ENCODE measurements at regions not wholly inside any gene's neighbourhood (a gene's known extent, or its start where the extent isn't known, plus 50 kb on each side); places are given as distances from the start of the nearest gene placed in this dataset.

DNA sequence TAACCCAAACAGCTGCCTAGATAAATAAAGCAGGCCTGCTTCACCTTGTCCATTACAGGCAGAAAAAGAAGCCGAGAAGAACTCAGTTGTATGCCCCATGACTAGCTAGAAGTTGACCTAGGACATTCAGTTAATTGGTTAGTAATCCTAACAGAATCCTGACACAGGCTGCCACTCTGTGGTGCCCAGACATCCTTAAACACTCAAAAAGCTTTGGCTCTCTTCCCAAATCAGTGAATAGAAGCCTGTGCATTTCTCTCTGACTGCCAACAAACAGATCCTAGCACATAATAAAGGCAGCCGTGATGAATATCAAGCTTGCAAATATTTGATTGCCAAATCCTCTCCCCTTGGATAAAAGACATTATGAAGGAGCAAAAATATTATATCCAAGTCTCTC lies 519.1 kb upstream of the EYS start:
- Histone ChIP-seq H4K20me1 (replicated peaks; ENCODE audit: control insufficient read depth, extremely low read depth, insufficient read depth, low read length) (no peaks in the 10 kb centered on the region), H3K27ac (ENCODE audit: insufficient read depth, low read depth, low read length) (no peak overlapping the region), H3K36me3 (ENCODE audit: control insufficient read depth in 2 of 2, extremely low read depth in 1 of 2, insufficient read depth in 2 of 2, low read length in 2 of 2) (no peaks in the 10 kb centered on the region), H3K27me3 (ENCODE audit: control insufficient read depth in 2 of 2, insufficient read depth in 2 of 2, low read length in 2 of 2) (no peaks in the 10 kb centered on the region), H3K9me1 (replicated peaks; ENCODE audit: control insufficient read depth, extremely low read depth, insufficient read depth, low read length) (no peaks in the 10 kb centered on the region), H3K4me2 (ENCODE audit: insufficient read depth, low read length) (no peak overlapping the region), H2AFZ (ENCODE audit: low read depth, low read length) (no peak overlapping the region), H3K4me1 (ENCODE audit: control insufficient read depth, extremely low read depth, insufficient read depth, low read length) (no peaks in the 10 kb centered on the region), H3K9me3 (replicated peaks; ENCODE audit: control insufficient read depth, insufficient read depth, low read length) (no peaks in the 10 kb centered on the region), H3K79me2 (ENCODE audit: control insufficient read depth, insufficient read depth, low read length) (no peaks in the 10 kb centered on the region), H3K9ac (replicated peaks; ENCODE audit: extremely low read depth, insufficient read depth, low read length) (no peak overlapping the region), H3K4me3 (replicated peaks in 1 of 3; ENCODE audit: insufficient read depth in 1 of 3, low read depth in 1 of 3, low read length in 3 of 3) (no peak overlapping the region)
- BruUV-seq (replicated peaks), result no TSS peak
- dilution Hi-C loops (cut with MboI; ENCODE audit: extremely low pct_ligation_motif_present, low sequenced_read_pairs) (no loop called here), intact Hi-C loops (cut with micrococcal nuclease) (no loop called here)
- POLR2A ChIA-PET, result no interaction called here
- DNase-seq (ENCODE audit: low read depth, low spot score) (no peak), FAIRE-seq (no peak)
- CTCF ChIA-PET, result no interaction called here
- no peak for TF ChIP-seq POLR2A (IDR thresholded peaks at IDR 0.05; ENCODE audit: low read depth, low read length)
- TF ChIP-seq, protein P1, sequence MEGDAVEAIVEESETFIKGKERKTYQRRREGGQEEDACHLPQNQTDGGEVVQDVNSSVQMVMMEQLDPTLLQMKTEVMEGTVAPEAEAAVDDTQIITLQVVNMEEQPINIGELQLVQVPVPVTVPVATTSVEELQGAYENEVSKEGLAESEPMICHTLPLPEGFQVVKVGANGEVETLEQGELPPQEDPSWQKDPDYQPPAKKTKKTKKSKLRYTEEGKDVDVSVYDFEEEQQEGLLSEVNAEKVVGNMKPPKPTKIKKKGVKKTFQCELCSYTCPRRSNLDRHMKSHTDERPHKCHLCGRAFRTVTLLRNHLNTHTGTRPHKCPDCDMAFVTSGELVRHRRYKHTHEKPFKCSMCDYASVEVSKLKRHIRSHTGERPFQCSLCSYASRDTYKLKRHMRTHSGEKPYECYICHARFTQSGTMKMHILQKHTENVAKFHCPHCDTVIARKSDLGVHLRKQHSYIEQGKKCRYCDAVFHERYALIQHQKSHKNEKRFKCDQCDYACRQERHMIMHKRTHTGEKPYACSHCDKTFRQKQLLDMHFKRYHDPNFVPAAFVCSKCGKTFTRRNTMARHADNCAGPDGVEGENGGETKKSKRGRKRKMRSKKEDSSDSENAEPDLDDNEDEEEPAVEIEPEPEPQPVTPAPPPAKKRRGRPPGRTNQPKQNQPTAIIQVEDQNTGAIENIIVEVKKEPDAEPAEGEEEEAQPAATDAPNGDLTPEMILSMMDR (IDR thresholded peaks at IDR 0.05; ENCODE audit: extremely low read depth in 1 of 2, insufficient read depth in 1 of 2, low read depth in 1 of 2, low read length in 2 of 2), result no peak
- no peak for TF ChIP-seq EZH2 (IDR thresholded peaks at IDR 0.05; ENCODE audit: borderline replicate concordance, low read depth, low read length, severe bottlenecking)
- TF ChIP-seq GATA2 (IDR thresholded peaks at IDR 0.05; ENCODE audit: insufficient read depth, insufficient read length, low read depth, low read length), result no peak
- TF ChIP-seq MYC (IDR thresholded peaks at IDR 0.05; ENCODE audit: low read depth, low read length), result no peak

DNA sequence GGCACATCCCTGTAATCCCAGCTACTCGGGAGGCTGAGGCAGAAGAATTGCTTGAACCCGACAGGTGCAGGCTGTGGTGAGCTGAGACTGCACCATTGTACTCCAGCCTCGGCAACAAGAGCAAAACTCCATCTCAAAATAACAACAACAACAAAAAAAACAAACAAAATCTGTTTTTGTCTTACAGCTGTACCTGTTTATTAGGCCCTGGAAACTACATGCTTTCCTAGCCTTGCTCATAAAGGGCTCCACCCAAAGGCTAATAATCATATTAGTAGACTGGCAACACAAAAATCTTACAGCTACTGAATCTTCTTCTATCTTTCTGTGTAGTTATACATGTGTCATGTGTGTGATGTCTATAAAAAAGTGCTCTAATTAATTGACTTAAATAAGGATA lies 503.9 kb upstream of the EYS start:
- CTCF ChIA-PET, result no interaction called here

More for the DNA sequence above, 503.9 kb upstream of the EYS start:
- TF ChIP-seq EZH2 (IDR thresholded peaks at IDR 0.05; ENCODE audit: borderline replicate concordance, low read depth, low read length, severe bottlenecking), result no peak
- TF ChIP-seq, protein P1 (IDR thresholded peaks at IDR 0.05; ENCODE audit: extremely low read depth in 1 of 2, insufficient read depth in 1 of 2, low read depth in 1 of 2, low read length in 2 of 2), result no peak
- TF ChIP-seq, protein P2, sequence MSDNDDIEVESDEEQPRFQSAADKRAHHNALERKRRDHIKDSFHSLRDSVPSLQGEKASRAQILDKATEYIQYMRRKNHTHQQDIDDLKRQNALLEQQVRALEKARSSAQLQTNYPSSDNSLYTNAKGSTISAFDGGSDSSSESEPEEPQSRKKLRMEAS (IDR thresholded peaks at IDR 0.05; ENCODE audit: insufficient read depth, insufficient read length), result no peak
- no peak for TF ChIP-seq JUN (IDR thresholded peaks at IDR 0.05; ENCODE audit: borderline replicate concordance, insufficient read depth, insufficient read length, low read depth)
- TF ChIP-seq FOS (IDR thresholded peaks at IDR 0.05; ENCODE audit: borderline replicate concordance, insufficient read depth, low read length), result no peak
- TF ChIP-seq GATA2 (IDR thresholded peaks at IDR 0.05; ENCODE audit: insufficient read depth, insufficient read length, low read depth, low read length), result no peak
- TF ChIP-seq POLR2A (IDR thresholded peaks at IDR 0.05; ENCODE audit: low read depth, low read length), result no peak
- TF ChIP-seq POLR2AphosphoS5 (IDR thresholded peaks at IDR 0.05; ENCODE audit: insufficient read depth, low read depth, low read length), result no peak
- no peak for TF ChIP-seq MYC (IDR thresholded peaks at IDR 0.05; ENCODE audit: low read depth, low read length)
- no peaks in the 10 kb centered on the region for H3K9me3 ChIP-seq (replicated peaks; ENCODE audit: control insufficient read depth, insufficient read depth, low read length)
- no peak for FAIRE-seq
- H3K27ac ChIP-seq (ENCODE audit: insufficient read depth, low read depth, low read length), result no peak overlapping the region
- no peaks in the 10 kb centered on the region for H3K4me1 ChIP-seq (ENCODE audit: control insufficient read depth, extremely low read depth, insufficient read depth, low read length)
- H3K4me3 ChIP-seq (replicated peaks in 1 of 3; ENCODE audit: insufficient read depth in 1 of 3, low read depth in 1 of 3, low read length in 3 of 3), result no peak overlapping the region
- no peaks in the 10 kb centered on the region for H4K20me1 ChIP-seq (replicated peaks; ENCODE audit: control insufficient read depth, extremely low read depth, insufficient read depth, low read length)
- H3K4me2 ChIP-seq (ENCODE audit: insufficient read depth, low read length), result no peak overlapping the region
- intact Hi-C loops (cut with micrococcal nuclease) (no loop called here), dilution Hi-C loops (cut with MboI; ENCODE audit: extremely low pct_ligation_motif_present, low sequenced_read_pairs) (no loop called here)
- POLR2A ChIA-PET, result no interaction called here
- H3K9me1 ChIP-seq (replicated peaks; ENCODE audit: control insufficient read depth, extremely low read depth, insufficient read depth, low read length), result no peaks in the 10 kb centered on the region
- H3K27me3 ChIP-seq (ENCODE audit: control insufficient read depth in 2 of 2, insufficient read depth in 2 of 2, low read length in 2 of 2), result no peaks in the 10 kb centered on the region
- H3K36me3 ChIP-seq (ENCODE audit: control insufficient read depth in 2 of 2, extremely low read depth in 1 of 2, insufficient read depth in 2 of 2, low read length in 2 of 2), result no peaks in the 10 kb centered on the region
- H3K79me2 ChIP-seq (ENCODE audit: control insufficient read depth, insufficient read depth, low read length), result no peaks in the 10 kb centered on the region
- no peak overlapping the region for H2AFZ ChIP-seq (ENCODE audit: low read depth, low read length)
- no TSS peak for BruUV-seq (replicated peaks)
- no peak overlapping the region for H3K9ac ChIP-seq (replicated peaks; ENCODE audit: extremely low read depth, insufficient read depth, low read length)
- no peak for DNase-seq (ENCODE audit: low read depth, low spot score)

Data from endothelial cell of umbilical vein (primary cell).